Tibial nerve (tissue), 4 donors: ENCODE measurements at regions not wholly inside any gene's neighbourhood (a gene's known extent, or its start where the extent isn't known, plus 50 kb on each side); places are given as distances from the start of the nearest gene placed in this dataset.

Experiments
- DNase-seq, 2 donors: peaks; one replicate each; pipeline ENCODE4 v3.0.0-alpha.2; 2019; ENCODE audit warnings: low spot score in 2 of 2
- H3K27ac ChIP-seq, 4 donors: fragments of 200-600 bp; sonication (generic) in 3 of 4; one replicate each; pipeline ENCODE4 v1.5.1; 2017 to 2019; ENCODE audit warnings: mild to moderate bottlenecking in 1 of 4
- H3K27me3 ChIP-seq, 2 donors: fragments of 200-600 bp; sonication (generic) in 1 of 2; one replicate each; pipeline versions ENCODE4 v1.5.1 to v1.6.0; 2017 to 2019
- H3K36me3 ChIP-seq, 3 donors: fragments of 200-600 bp; sonication (generic); one replicate each; pipeline ENCODE4 v1.5.1; 2018 to 2019
- H3K4me1 ChIP-seq, 4 donors: fragments of 200-600 bp; sonication (generic) in 3 of 4; one replicate each; pipeline ENCODE4 v1.5.1; 2017 to 2019
- H3K4me3 ChIP-seq, 4 donors: fragments of 200-600 bp; sonication (generic) in 3 of 4; one replicate each; pipeline ENCODE4 v1.5.1; 2017 to 2019; ENCODE audit warnings: mild to moderate bottlenecking in 1 of 4, moderate library complexity in 1 of 4
- H3K9me3 ChIP-seq, 4 donors: fragments of 200-600 bp; sonication (generic) in 3 of 4; one replicate each; pipeline ENCODE4 v1.5.1; 2017 to 2019
- EP300 ChIP-seq, 2 donors: sonication (generic); formaldehyde crosslinking; IDR thresholded peaks; one replicate each; pipeline ENCODE4 v1.6.1; 2017; ENCODE audit warnings: antibody characterized with exemption in 2 of 2, mild to moderate bottlenecking in 1 of 2
- POLR2A ChIP-seq, 2 donors: fragments of 450-650 bp; IDR thresholded peaks; one replicate each; pipeline ENCODE4 v1.6.1; 2017; ENCODE audit warnings: antibody characterized with exemption in 2 of 2, mild to moderate bottlenecking in 2 of 2, moderate library complexity in 2 of 2
- WGBS, 2 donors: methylation state at CpG; one replicate each; pipeline ENCODE4 v1.1.5; 2018; 5-methylcytosine and 5-hydroxymethylcytosine counted together
- TF ChIP-seq, protein P1 (sequence below), 5 experiments: fragments of 200-600 bp in 3 of 5; fragments of 450-650 bp in 2 of 5; sonication (generic) in 3 of 5; IDR thresholded peaks; one replicate each; pipeline ENCODE4 v1.5.1; 2016 to 2019; ENCODE audit warnings: antibody characterized with exemption in 5 of 5, mild to moderate bottlenecking in 3 of 5, moderate library complexity in 2 of 5

- Histone ChIP-seq H3K27me3 (no peaks in the 10 kb centered on the region), H3K9me3 (no peaks in the 10 kb centered on the region), H3K4me1 (peaks cover 0 to 46% (median 15%) of the 10 kb centered on the region in 4 donors), H3K36me3 (no peaks in the 10 kb centered on the region), H3K27ac (no peak overlapping the region), H3K4me3 (no peak overlapping the region)
- no peak for TF ChIP-seq POLR2A (IDR thresholded peaks at IDR 0.05)
- no peak for TF ChIP-seq EP300 (IDR thresholded peaks at IDR 0.05)
- TF ChIP-seq, protein P1, sequence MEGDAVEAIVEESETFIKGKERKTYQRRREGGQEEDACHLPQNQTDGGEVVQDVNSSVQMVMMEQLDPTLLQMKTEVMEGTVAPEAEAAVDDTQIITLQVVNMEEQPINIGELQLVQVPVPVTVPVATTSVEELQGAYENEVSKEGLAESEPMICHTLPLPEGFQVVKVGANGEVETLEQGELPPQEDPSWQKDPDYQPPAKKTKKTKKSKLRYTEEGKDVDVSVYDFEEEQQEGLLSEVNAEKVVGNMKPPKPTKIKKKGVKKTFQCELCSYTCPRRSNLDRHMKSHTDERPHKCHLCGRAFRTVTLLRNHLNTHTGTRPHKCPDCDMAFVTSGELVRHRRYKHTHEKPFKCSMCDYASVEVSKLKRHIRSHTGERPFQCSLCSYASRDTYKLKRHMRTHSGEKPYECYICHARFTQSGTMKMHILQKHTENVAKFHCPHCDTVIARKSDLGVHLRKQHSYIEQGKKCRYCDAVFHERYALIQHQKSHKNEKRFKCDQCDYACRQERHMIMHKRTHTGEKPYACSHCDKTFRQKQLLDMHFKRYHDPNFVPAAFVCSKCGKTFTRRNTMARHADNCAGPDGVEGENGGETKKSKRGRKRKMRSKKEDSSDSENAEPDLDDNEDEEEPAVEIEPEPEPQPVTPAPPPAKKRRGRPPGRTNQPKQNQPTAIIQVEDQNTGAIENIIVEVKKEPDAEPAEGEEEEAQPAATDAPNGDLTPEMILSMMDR (IDR thresholded peaks at IDR 0.05): no peak
- 89 to 94% methylated on average over 1 of the region's 1 CpG for WGBS, 2 donors
- DNase-seq: no peak
Observed at GRCh38 chr3:30352410-30353318, 253.7 kb upstream of the TGFBR2 start.

- Histone ChIP-seq H3K9me3 (no peaks in the 10 kb centered on the region), H3K27me3 (no peaks in the 10 kb centered on the region), H3K36me3 (no peaks in the 10 kb centered on the region), H3K4me1 (peaks cover 0 to 41% (median 15%) of the 10 kb centered on the region in 4 donors), H3K27ac (peak overlapping the region in 1 of 4 donors; percentile 13), H3K4me3 (no peak overlapping the region)
- TF ChIP-seq, protein P1 (IDR thresholded peaks at IDR 0.05): no peak
- TF ChIP-seq EP300 (IDR thresholded peaks at IDR 0.05): no peak
- no peak for TF ChIP-seq POLR2A (IDR thresholded peaks at IDR 0.05)
- 43 to 50% methylated on average over 1 of the region's 1 CpG for WGBS, 2 donors
- no peak for DNase-seq
Observed at GRCh38 chr3:30353711-30354467, 252.5 kb upstream of the TGFBR2 start.

GRCh38 chr3:30354513-30354912 lies 251.9 kb upstream of the TGFBR2 start:
- WGBS, 2 donors: 0 to 17% methylated on average over 1 of the region's 1 CpG
- Histone ChIP-seq H3K9me3 (no peaks in the 10 kb centered on the region), H3K36me3 (no peaks in the 10 kb centered on the region), H3K4me3 (no peak overlapping the region), H3K4me1 (peaks cover 0 to 37% (median 15%) of the 10 kb centered on the region in 4 donors), H3K27ac (peak overlapping the region in 3 of 4 donors; percentile 13 to 65 (median 45)), H3K27me3 (no peaks in the 10 kb centered on the region)
- TF ChIP-seq EP300 (IDR thresholded peaks at IDR 0.05) (peak in 1 of 2 donors; percentile 19), POLR2A (IDR thresholded peaks at IDR 0.05) (no peak)
- no peak for DNase-seq

DNA sequence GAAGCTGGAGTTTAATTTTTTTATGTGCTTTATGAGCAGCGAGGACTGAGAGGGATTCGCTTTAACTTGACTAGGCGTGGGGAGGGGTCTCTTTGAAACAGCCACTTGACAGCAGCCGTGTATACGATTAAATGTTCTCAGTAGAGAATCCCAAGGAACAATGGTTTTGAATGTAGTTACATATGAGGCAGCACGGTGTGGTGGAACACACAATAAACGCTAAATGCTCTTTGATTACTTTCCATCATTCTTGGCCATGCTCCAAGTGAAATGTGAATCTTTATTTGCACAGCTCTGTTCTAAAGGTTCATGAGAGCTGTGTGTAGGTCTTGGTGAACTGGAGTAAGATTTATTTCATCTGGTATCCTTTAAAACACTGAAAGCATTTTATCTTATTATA lies 251.4 kb upstream of the TGFBR2 start:
- no peaks in the 10 kb centered on the region for H3K27me3 ChIP-seq
- no peak for TF ChIP-seq EP300 (IDR thresholded peaks at IDR 0.05)
- no peak for TF ChIP-seq POLR2A (IDR thresholded peaks at IDR 0.05)
- TF ChIP-seq, protein P1 (IDR thresholded peaks at IDR 0.05): no peak
- peaks cover 0 to 32% (median 15%) of the 10 kb centered on the region in 4 donors for H3K4me1 ChIP-seq
- DNase-seq: no peak
- WGBS, 2 donors: 54 to 63% methylated on average over 7 of the region's 7 CpGs
- H3K27ac ChIP-seq: peak overlapping the region in 3 of 4 donors; percentile 13 to 65 (median 45)
- H3K4me3 ChIP-seq: no peak overlapping the region
- H3K9me3 ChIP-seq: no peaks in the 10 kb centered on the region
- H3K36me3 ChIP-seq: no peaks in the 10 kb centered on the region

DNA sequence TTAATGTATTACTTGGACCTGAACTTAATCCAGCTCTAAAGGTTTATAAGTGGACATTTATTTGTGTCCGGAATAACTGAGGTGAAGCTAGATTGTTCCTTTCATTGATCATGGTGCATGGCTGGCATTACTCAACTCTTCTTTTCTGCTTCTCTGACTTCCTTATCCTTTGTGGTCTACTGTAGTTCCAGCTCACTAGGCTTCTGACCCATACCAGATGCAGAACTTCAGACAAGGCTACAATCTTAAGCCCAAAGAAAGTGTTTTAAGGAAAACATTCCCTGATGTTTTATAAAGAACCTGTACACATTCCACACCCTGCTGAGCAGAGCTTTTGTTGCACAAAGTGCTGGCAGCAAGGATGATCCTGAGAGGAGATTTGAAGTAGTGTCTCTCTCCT lies 250.8 kb upstream of the TGFBR2 start:
- no peak overlapping the region for H3K27ac ChIP-seq
- WGBS, 2 donors: 96 to 97% methylated on average over 1 of the region's 1 CpG

More for the DNA sequence above, 250.8 kb upstream of the TGFBR2 start:
- TF ChIP-seq, protein P1 (IDR thresholded peaks at IDR 0.05): no peak
- TF ChIP-seq EP300 (IDR thresholded peaks at IDR 0.05): no peak
- no peak for TF ChIP-seq POLR2A (IDR thresholded peaks at IDR 0.05)
- peaks cover 0 to 27% (median 15%) of the 10 kb centered on the region in 4 donors for H3K4me1 ChIP-seq
- no peak overlapping the region for H3K4me3 ChIP-seq
- H3K27me3 ChIP-seq: no peaks in the 10 kb centered on the region
- no peak for DNase-seq
- H3K36me3 ChIP-seq: no peaks in the 10 kb centered on the region
- no peaks in the 10 kb centered on the region for H3K9me3 ChIP-seq
